Sigmoid colon (tissue), 3 donors: ENCODE measurements at regions not wholly inside any gene's neighbourhood (a gene's known extent, or its start where the extent isn't known, plus 50 kb on each side); places are given as distances from the start of the nearest gene placed in this dataset.

Source experiments
- POLR2A ChIP-seq, 2 donors: fragments of 450-650 bp; IDR thresholded peaks; one replicate each; pipeline ENCODE4 v1.6.1; 2016; ENCODE audit warnings: antibody characterized with exemption in 2 of 2, mild to moderate bottlenecking in 2 of 2, moderate library complexity in 2 of 2
- TF ChIP-seq, protein P1 (sequence below), 4 experiments: fragments of 450-650 bp in 3 of 4; fragments of 200-600 bp in 1 of 4; IDR thresholded peaks; one replicate each; pipeline ENCODE4 v1.5.1; 2016 to 2019; ENCODE audit warnings: antibody characterized with exemption in 4 of 4, mild to moderate bottlenecking in 3 of 4, moderate library complexity in 2 of 4

DNA sequence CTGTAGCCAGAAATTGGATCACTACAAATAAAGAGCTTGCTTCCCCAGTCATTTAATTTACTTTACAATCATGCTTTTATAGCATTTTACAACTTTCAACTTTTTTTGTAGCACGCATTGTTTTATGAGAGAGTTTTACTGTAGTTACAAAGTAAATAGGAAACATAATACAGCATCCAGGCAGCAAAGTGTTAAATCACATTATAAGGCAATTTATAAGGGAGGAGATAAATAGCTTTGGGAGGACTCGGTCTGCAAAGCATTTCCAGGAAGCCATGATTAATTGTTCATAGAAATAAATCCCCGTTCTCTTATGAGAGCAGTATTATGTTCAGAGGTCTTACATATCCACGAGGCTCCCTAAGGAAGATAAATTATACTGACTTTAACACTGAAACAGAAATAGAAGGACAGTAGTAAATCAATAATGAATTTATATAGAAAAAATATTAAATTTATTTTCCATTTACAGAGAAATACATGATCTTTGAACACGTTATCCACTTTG is 792.6 kb upstream of the RAG2 start:
- TF ChIP-seq, protein P1, sequence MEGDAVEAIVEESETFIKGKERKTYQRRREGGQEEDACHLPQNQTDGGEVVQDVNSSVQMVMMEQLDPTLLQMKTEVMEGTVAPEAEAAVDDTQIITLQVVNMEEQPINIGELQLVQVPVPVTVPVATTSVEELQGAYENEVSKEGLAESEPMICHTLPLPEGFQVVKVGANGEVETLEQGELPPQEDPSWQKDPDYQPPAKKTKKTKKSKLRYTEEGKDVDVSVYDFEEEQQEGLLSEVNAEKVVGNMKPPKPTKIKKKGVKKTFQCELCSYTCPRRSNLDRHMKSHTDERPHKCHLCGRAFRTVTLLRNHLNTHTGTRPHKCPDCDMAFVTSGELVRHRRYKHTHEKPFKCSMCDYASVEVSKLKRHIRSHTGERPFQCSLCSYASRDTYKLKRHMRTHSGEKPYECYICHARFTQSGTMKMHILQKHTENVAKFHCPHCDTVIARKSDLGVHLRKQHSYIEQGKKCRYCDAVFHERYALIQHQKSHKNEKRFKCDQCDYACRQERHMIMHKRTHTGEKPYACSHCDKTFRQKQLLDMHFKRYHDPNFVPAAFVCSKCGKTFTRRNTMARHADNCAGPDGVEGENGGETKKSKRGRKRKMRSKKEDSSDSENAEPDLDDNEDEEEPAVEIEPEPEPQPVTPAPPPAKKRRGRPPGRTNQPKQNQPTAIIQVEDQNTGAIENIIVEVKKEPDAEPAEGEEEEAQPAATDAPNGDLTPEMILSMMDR (IDR thresholded peaks at IDR 0.05), result no peak
- no peak for TF ChIP-seq POLR2A (IDR thresholded peaks at IDR 0.05)
